ENCODE measurements at regions not wholly inside any gene's neighbourhood (a gene's known extent, or its start where the extent isn't known, plus 50 kb on each side); places are given as distances from the start of the nearest gene placed in this dataset.

DNA sequence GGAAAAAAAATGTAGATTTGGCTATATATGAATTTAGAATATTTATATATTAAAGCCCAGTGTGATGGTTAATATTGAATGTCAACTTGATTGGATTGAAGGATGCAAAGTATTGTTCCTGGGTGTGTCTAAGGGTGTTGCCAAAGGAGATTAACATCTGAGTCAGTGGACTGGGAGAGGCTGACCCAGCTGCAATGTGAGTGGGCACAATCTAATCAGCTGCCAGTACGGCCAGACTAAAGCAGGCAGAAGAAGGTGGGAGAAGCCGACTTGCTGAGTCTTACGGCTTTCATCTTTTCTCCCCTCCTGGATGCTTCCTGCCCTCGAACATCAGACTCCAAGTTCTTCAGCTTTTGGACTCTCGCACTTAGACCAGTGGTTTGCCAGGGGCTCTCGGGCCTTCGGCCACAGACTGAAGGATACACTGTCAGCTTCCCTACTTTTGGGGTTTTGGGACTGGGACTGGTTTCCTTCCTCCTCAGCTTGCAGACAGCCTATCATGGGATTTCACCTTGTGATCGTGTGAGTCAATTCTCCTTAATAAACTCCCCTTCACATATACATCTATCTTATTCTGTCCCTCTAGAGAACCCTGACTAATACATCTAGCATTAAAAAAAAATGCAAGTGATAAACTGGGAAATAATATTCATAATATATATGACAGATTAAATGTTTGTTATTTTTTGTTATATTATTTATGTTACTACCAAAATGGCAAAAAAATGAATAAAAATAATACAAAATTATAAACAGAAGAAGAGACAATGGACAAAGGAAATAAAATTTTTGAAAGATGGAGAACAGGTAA is 122.4 kb downstream of the DLEU7 start:
- Mint-ChIP-seq H3K4me1 (ENCODE audit: low read depth) (peaks cover 3% of the 10 kb centered on the region), H3K36me3 (ENCODE audit: low read depth) (no peaks in the 10 kb centered on the region), H3K27me3 (peaks cover 2% of the 10 kb centered on the region), H3K9me3 (no peaks in the 10 kb centered on the region), H3K27ac (no peak overlapping the region), H3K4me3 (no peak overlapping the region)
- DNase-seq: no peak
- intact Hi-C loops (cut with micrococcal nuclease): no loop called here
- no peak for ATAC-seq
- ChIA-PET CTCF (no interaction called here), POLR2A (no interaction called here)
- TF ChIP-seq, protein P1, sequence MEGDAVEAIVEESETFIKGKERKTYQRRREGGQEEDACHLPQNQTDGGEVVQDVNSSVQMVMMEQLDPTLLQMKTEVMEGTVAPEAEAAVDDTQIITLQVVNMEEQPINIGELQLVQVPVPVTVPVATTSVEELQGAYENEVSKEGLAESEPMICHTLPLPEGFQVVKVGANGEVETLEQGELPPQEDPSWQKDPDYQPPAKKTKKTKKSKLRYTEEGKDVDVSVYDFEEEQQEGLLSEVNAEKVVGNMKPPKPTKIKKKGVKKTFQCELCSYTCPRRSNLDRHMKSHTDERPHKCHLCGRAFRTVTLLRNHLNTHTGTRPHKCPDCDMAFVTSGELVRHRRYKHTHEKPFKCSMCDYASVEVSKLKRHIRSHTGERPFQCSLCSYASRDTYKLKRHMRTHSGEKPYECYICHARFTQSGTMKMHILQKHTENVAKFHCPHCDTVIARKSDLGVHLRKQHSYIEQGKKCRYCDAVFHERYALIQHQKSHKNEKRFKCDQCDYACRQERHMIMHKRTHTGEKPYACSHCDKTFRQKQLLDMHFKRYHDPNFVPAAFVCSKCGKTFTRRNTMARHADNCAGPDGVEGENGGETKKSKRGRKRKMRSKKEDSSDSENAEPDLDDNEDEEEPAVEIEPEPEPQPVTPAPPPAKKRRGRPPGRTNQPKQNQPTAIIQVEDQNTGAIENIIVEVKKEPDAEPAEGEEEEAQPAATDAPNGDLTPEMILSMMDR (IDR thresholded peaks at IDR 0.05): no peak

DNA sequence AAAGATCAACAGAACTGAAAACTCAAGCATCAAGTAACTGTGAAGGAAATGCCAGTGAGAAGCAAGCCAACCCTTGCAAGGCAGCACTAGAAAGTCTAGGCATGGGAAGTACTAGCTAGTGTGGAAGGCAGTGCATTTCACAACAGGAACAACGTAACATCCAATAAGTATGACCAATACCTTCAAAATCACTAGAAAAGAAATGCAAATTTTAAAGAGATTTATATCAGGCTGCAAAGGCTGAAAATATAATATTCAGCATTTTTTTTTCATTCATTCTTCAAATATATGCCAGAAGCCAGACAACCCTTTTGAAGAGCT is 121.9 kb downstream of the DLEU7 start:
- Mint-ChIP-seq H3K4me1 (ENCODE audit: low read depth) (no peaks in the 10 kb centered on the region), H3K27ac (no peak overlapping the region), H3K9me3 (no peaks in the 10 kb centered on the region), H3K27me3 (peaks cover 2% of the 10 kb centered on the region), H3K36me3 (ENCODE audit: low read depth) (no peaks in the 10 kb centered on the region), H3K4me3 (no peak overlapping the region)
- DNase-seq (no peak), ATAC-seq (no peak)
- TF ChIP-seq, protein P1 (IDR thresholded peaks at IDR 0.05): no peak
- intact Hi-C loops (cut with micrococcal nuclease): no loop called here
- CTCF ChIA-PET: no interaction called here
- POLR2A ChIA-PET: no interaction called here

DNA sequence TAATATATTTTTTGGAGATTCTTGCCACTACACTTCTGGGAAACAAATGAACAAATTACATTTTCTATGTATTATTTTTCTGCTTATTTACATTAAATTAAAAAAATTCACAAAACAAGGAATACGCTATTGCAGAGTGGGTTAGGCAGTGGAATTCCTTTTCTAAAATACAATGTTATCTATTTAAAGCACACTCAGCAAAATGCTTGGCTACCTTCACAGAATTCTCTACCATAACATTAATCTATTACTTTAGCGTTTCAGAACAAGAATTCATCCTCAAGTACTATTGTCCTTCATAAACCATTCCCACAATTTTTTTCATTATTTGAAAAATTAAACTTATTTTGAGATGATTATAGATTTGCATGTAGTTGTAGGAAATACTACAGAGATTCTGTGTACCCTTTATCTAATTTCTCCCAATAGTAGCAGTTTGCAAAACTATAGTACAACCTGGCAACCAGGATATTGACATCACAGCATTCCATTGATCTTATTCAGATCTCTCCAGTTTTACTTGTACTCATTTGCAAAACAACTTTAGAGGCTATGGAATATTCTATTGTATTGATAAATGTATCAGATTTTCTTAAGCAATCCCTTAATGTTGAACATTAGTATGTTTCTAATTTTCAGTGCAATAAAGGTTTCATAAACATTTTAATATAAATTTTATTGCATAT is 120.9 kb downstream of the DLEU7 start:
- POLR2A ChIA-PET: no interaction called here
- TF ChIP-seq, protein P1 (IDR thresholded peaks at IDR 0.05): no peak
- no peaks in the 10 kb centered on the region for H3K9me3 Mint-ChIP-seq

DNA sequence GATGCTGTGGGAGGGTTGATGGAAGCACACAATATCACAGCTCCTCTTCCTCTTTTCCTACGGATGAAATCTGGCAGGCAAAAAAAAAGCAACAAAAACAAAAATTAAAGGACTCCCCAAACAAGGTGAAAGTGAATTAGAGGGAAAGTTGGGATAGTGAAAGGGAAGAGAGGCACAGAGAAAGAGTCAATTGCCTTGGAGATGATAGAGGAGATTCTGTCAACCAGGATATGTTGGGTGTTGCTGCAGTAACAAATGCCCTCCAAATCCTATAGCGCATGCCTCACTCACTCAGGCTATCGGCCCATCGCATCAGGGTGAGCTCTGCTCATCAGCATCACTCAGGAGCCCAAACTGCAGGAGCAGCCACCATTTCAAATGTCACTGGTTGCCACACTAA is 119.1 kb downstream of the DLEU7 start:
- DNase-seq (no peak), ATAC-seq (no peak)
- H3K4me3 Mint-ChIP-seq: no peak overlapping the region
- no peaks in the 10 kb centered on the region for H3K9me3 Mint-ChIP-seq
- ChIA-PET CTCF (no interaction called here), POLR2A (no interaction called here)
- H3K27me3 Mint-ChIP-seq: no peaks in the 10 kb centered on the region
- TF ChIP-seq, protein P1 (IDR thresholded peaks at IDR 0.05): no peak
- H3K36me3 Mint-ChIP-seq (ENCODE audit: low read depth): no peaks in the 10 kb centered on the region
- intact Hi-C loops (cut with micrococcal nuclease): no loop called here
- no peaks in the 10 kb centered on the region for H3K4me1 Mint-ChIP-seq (ENCODE audit: low read depth)
- no peak overlapping the region for H3K27ac Mint-ChIP-seq

More for the DNA sequence above, 120.9 kb downstream of the DLEU7 start:
- no peaks in the 10 kb centered on the region for H3K36me3 Mint-ChIP-seq (ENCODE audit: low read depth)
- H3K27ac Mint-ChIP-seq: no peak overlapping the region
- intact Hi-C loops (cut with micrococcal nuclease): no loop called here
- ATAC-seq (no peak), DNase-seq (no peak)
- H3K4me3 Mint-ChIP-seq: no peak overlapping the region
- H3K27me3 Mint-ChIP-seq: no peaks in the 10 kb centered on the region
- CTCF ChIA-PET: no interaction called here
- no peaks in the 10 kb centered on the region for H3K4me1 Mint-ChIP-seq (ENCODE audit: low read depth)

DNA sequence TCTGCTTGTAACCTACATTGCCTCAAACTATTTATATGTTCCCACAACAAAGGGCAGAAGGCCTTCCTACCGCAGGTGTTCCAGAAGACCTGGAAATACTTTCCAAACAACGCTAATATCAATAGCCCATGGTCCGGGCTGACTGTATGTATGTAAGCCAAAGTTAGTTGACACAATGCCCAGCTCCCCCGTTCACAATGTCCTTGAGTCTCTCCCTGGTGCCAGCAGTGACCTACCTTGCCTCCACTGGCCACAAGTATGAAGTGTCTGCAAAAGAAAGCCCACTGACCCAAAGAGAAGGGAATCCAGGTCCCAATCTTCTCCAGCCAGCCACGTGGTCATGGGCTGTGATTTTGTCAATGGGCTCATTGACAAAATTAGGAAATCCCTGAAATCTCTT is 118.6 kb downstream of the DLEU7 start:
- intact Hi-C loops (cut with micrococcal nuclease): no loop called here
- Mint-ChIP-seq H3K4me3 (no peak overlapping the region), H3K27me3 (no peaks in the 10 kb centered on the region), H3K4me1 (ENCODE audit: low read depth) (no peaks in the 10 kb centered on the region), H3K27ac (no peak overlapping the region), H3K9me3 (no peaks in the 10 kb centered on the region), H3K36me3 (ENCODE audit: low read depth) (no peaks in the 10 kb centered on the region)
- ATAC-seq (no peak), DNase-seq (no peak)
- POLR2A ChIA-PET: no interaction called here
- TF ChIP-seq, protein P1 (IDR thresholded peaks at IDR 0.05): no peak
- CTCF ChIA-PET: no interaction called here
